ENCODE measurements at regions not wholly inside any gene's neighbourhood (a gene's known extent, or its start where the extent isn't known, plus 50 kb on each side); places are given as distances from the start of the nearest gene placed in this dataset.

DNA sequence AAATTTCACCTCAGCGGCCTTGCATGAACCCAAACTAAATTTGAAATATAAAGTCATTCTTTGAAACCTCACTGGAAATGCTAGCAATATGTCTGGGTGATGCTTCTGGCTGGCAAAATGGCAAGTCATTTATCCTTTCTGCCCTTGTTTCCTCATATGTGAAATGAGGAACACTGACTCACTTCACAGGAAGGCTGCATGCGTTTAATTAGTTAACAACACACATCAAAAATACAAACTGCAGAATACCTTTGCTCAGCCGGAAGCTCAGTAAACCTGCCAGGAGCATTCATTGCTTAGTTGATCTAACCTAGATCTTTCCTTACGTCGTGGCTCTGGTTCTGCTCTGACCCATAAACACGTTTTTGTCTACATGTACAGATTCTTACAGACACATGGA is 214.2 kb upstream of the ACVR2A start:
- Histone ChIP-seq H3K4me1 (ENCODE audit: control insufficient read depth in 1 of 2, insufficient read depth in 2 of 2, low read length in 2 of 2) (no peaks in the 10 kb centered on the region), H3K9me3 (ENCODE audit: control insufficient read depth in 1 of 2, low read length in 2 of 2) (no peaks in the 10 kb centered on the region), H3K4me3 (ENCODE audit: low read depth in 1 of 2, low read length in 2 of 2) (no peak overlapping the region), H3K27me3 (ENCODE audit: low read depth, low read length) (no peaks in the 10 kb centered on the region), H3K36me3 (ENCODE audit: control insufficient read depth in 1 of 2, insufficient read depth in 2 of 2, low read length in 2 of 2) (no peaks in the 10 kb centered on the region), H3K27ac (ENCODE audit: low read length) (no peak overlapping the region)

DNA sequence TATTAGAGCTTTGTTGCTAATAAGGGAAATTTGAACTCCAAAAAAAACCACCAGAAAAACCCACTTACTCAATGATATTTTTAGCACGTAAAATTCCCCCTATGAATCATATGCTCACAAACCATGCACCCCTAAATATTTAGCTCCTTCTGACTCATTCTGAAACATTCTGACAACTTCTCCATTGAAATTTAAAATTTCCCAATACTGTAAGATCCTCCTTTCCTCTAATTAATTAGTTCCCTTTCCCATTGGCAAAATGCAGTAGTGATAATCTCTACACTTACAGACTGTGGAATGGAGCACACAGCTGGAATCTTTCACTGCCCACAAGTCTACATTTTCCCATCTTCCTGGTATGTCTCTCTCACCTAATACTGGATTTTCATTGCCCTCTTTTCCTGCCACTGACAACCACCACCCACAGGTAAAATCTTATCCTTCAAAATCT is 215.8 kb upstream of the ACVR2A start:
- Histone ChIP-seq H3K27ac (ENCODE audit: low read length) (no peak overlapping the region), H3K27me3 (ENCODE audit: low read depth, low read length) (no peaks in the 10 kb centered on the region), H3K4me1 (ENCODE audit: control insufficient read depth in 1 of 2, insufficient read depth in 2 of 2, low read length in 2 of 2) (no peaks in the 10 kb centered on the region), H3K36me3 (ENCODE audit: control insufficient read depth in 1 of 2, insufficient read depth in 2 of 2, low read length in 2 of 2) (no peaks in the 10 kb centered on the region), H3K9me3 (ENCODE audit: control insufficient read depth in 1 of 2, low read length in 2 of 2) (no peaks in the 10 kb centered on the region), H3K4me3 (ENCODE audit: low read depth in 1 of 2, low read length in 2 of 2) (no peak overlapping the region)

DNA sequence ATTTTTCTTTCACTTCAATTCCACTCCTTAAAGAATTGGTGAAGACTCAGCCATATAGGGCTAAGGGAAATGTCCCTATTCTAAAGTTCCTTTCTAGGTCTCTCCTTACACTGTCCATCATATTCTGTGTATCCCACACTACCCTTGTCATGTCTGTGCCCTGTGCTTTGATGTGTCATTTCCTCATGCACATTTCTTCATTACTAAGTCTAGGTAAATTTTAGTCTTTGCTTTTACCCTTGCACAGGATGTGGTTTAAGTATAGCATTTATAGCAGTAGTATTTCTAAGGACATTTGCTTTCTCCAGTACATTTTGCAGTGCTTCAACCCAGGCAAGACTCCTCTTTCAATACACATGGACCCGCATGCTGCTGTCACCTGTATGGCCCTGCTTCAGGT is 221.5 kb upstream of the ACVR2A start:
- no peak overlapping the region for H3K4me3 ChIP-seq (ENCODE audit: low read depth in 1 of 2, low read length in 2 of 2)
- no peaks in the 10 kb centered on the region for H3K27me3 ChIP-seq (ENCODE audit: low read depth, low read length)
- no peaks in the 10 kb centered on the region for H3K9me3 ChIP-seq (ENCODE audit: control insufficient read depth in 1 of 2, low read length in 2 of 2)
- no peaks in the 10 kb centered on the region for H3K36me3 ChIP-seq (ENCODE audit: control insufficient read depth in 1 of 2, insufficient read depth in 2 of 2, low read length in 2 of 2)
- H3K4me1 ChIP-seq (ENCODE audit: control insufficient read depth in 1 of 2, insufficient read depth in 2 of 2, low read length in 2 of 2) = no peaks in the 10 kb centered on the region
- H3K27ac ChIP-seq (ENCODE audit: low read length) = no peak overlapping the region

DNA sequence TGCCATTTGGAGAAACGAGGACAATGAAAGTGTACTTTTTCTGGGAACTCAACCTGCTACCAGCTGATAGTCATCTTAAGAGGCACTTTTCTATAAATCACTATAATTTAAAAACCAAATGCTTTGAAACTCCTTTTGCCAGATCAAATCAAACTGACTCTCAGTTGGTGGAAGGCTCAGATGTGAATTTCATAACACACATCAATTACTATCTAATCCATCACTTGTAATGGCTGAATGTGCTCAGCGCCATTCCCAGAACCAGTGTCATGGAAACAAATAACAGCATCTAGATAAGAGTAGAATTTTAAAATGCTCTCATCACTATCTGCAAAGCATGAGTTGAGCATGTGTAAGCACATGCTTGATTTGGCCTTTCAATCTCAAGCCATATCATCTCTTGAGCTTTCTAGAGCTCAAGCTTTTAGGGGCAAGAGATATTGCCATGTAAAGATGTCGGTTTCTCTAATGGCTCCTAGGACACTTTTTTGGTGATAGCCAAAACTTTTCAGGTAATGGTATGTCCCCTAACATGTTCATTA is 223.1 kb upstream of the ACVR2A start:
- Histone ChIP-seq H3K4me1 (ENCODE audit: control insufficient read depth in 1 of 2, insufficient read depth in 2 of 2, low read length in 2 of 2) (no peaks in the 10 kb centered on the region), H3K27ac (ENCODE audit: low read length) (no peak overlapping the region), H3K36me3 (ENCODE audit: control insufficient read depth in 1 of 2, insufficient read depth in 2 of 2, low read length in 2 of 2) (no peaks in the 10 kb centered on the region), H3K27me3 (ENCODE audit: low read depth, low read length) (no peaks in the 10 kb centered on the region), H3K4me3 (ENCODE audit: low read depth in 1 of 2, low read length in 2 of 2) (no peak overlapping the region), H3K9me3 (ENCODE audit: control insufficient read depth in 1 of 2, low read length in 2 of 2) (no peaks in the 10 kb centered on the region)

DNA sequence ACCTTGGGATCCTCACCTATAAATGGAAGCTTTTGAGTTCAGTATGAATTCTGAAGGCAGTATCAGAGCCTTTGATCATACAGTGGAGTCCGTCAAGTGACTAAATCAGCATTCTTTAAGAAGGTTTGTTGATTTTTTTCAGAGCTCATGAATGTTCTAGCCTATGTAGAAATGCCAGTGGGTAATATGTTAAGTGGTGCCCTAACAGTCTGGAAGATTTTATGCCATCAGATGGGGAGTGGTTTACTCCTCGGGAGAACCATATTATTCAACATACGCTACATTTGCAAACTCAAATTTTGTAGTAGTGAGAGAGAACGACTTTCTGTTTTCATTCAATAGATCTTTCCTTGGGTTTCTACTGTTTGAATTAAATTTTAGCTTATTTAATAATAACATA is 225.0 kb upstream of the ACVR2A start:
- Histone ChIP-seq H3K4me1 (ENCODE audit: control insufficient read depth in 1 of 2, insufficient read depth in 2 of 2, low read length in 2 of 2) (peaks cover 0 to 5% of the 10 kb centered on the region in 2 donors), H3K9me3 (ENCODE audit: control insufficient read depth in 1 of 2, low read length in 2 of 2) (no peaks in the 10 kb centered on the region), H3K27me3 (ENCODE audit: low read depth, low read length) (no peaks in the 10 kb centered on the region)

DNA sequence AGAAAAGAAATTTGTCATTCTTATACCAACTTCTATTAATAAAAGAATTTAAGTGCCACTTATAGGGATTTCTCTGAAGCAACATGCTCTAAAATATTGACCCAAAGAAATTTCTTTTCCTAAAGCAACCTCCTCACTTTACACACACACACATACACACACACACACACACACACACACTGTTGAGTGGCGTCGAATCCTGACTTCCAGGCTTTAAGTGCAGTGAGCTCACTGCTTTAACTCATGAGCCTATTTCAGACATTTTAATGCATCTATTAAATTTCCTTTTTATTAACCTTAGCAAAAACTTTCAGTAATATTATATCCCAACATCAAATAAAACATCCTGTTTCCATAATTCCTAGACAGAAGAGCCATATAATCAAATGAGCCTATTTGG is 229.1 kb upstream of the ACVR2A start:
- no peak overlapping the region for H3K4me3 ChIP-seq (ENCODE audit: low read depth in 1 of 2, low read length in 2 of 2)
- no peaks in the 10 kb centered on the region for H3K9me3 ChIP-seq (ENCODE audit: control insufficient read depth in 1 of 2, low read length in 2 of 2)
- H3K27me3 ChIP-seq (ENCODE audit: low read depth, low read length) = no peaks in the 10 kb centered on the region
- H3K36me3 ChIP-seq (ENCODE audit: control insufficient read depth in 1 of 2, insufficient read depth in 2 of 2, low read length in 2 of 2) = no peaks in the 10 kb centered on the region
- H3K4me1 ChIP-seq (ENCODE audit: control insufficient read depth in 1 of 2, insufficient read depth in 2 of 2, low read length in 2 of 2) = peaks cover 0 to 5% of the 10 kb centered on the region in 2 donors
- no peak overlapping the region for H3K27ac ChIP-seq (ENCODE audit: low read length)

More for the DNA sequence above, 225.0 kb upstream of the ACVR2A start:
- H3K4me3 ChIP-seq (ENCODE audit: low read depth in 1 of 2, low read length in 2 of 2) = no peak overlapping the region
- no peak overlapping the region for H3K27ac ChIP-seq (ENCODE audit: low read length)
- no peaks in the 10 kb centered on the region for H3K36me3 ChIP-seq (ENCODE audit: control insufficient read depth in 1 of 2, insufficient read depth in 2 of 2, low read length in 2 of 2)

DNA sequence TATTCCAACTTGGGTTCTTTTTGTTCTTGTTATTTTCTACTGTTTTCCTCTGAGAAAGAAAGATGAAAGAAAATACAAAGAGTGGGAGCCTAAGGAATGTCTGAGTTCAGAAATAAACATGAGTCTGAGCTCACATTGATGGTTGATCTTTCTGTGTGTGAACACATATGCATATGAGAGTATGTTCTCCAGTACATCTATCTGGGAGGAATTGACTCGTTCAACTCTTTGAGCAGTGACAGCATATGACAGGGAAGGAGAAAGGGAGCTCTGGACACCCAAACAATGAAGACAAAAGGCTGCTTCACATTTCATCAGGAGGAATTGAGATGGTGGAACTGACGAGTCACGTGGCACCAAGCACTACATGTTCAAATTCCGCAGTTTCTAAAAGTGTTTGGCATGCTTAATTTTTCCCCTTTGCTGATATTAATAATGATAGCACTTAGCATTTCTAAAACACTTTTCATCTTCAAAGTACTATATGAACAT is 229.8 kb upstream of the ACVR2A start:
- H3K27me3 ChIP-seq (ENCODE audit: low read depth, low read length) = no peaks in the 10 kb centered on the region
- no peaks in the 10 kb centered on the region for H3K9me3 ChIP-seq (ENCODE audit: control insufficient read depth in 1 of 2, low read length in 2 of 2)
- H3K36me3 ChIP-seq (ENCODE audit: control insufficient read depth in 1 of 2, insufficient read depth in 2 of 2, low read length in 2 of 2) = no peaks in the 10 kb centered on the region
- H3K4me1 ChIP-seq (ENCODE audit: control insufficient read depth in 1 of 2, insufficient read depth in 2 of 2, low read length in 2 of 2) = peaks cover 0 to 5% of the 10 kb centered on the region in 2 donors
- no peak overlapping the region for H3K27ac ChIP-seq (ENCODE audit: low read length)
- H3K4me3 ChIP-seq (ENCODE audit: low read depth in 1 of 2, low read length in 2 of 2) = no peak overlapping the region

DNA sequence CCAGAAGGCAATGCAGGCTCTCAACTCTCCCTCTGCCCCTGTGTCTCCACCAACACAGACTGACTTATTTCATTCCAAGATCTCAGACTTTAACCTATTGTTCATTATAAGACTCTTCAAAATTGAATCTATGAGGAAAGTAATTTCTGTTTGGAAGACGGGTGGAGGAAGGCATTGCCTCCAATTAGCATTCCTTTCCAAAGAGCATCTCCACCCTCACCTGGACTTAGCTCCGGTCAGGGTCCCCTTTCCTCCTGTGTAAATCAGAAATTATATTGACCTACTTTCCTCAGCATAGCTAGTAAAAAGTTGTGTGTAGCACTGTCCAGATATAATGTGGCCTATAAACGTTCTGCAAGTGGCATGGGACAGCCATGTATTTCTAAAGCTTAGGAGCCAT is 230.4 kb upstream of the ACVR2A start:
- H3K9me3 ChIP-seq (ENCODE audit: control insufficient read depth in 1 of 2, low read length in 2 of 2) = no peaks in the 10 kb centered on the region
- H3K4me3 ChIP-seq (ENCODE audit: low read depth in 1 of 2, low read length in 2 of 2) = no peak overlapping the region
- H3K27me3 ChIP-seq (ENCODE audit: low read depth, low read length) = no peaks in the 10 kb centered on the region
- no peaks in the 10 kb centered on the region for H3K36me3 ChIP-seq (ENCODE audit: control insufficient read depth in 1 of 2, insufficient read depth in 2 of 2, low read length in 2 of 2)
- no peak overlapping the region for H3K27ac ChIP-seq (ENCODE audit: low read length)
- peaks cover 0 to 5% of the 10 kb centered on the region in 2 donors for H3K4me1 ChIP-seq (ENCODE audit: control insufficient read depth in 1 of 2, insufficient read depth in 2 of 2, low read length in 2 of 2)

DNA sequence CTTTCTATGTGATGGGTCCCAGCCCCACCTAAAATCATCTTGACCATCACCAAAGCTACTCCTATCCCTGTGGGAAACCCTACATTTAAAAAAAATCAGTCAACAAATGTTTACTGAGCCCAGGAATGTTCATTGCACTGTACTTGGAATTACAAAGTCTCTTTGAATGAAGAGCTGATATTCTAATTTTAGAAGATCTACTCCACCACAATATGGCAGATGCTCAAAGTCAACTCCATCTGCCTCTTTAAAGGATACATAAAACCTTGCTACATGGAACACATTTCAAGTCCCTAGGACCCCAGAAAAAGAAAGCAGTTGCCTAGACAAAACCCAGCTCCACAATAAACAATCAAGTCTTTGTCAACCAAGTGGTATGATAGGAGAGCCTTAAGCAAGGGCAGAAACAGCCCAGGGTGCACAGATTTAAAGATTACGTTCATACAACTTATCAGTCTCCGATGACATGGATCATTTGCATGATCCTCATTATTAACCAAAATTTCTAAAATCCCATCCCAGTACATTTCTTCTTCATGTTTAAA is 234.3 kb upstream of the ACVR2A start:
- no peaks in the 10 kb centered on the region for H3K36me3 ChIP-seq (ENCODE audit: control insufficient read depth in 1 of 2, insufficient read depth in 2 of 2, low read length in 2 of 2)
- no peaks in the 10 kb centered on the region for H3K9me3 ChIP-seq (ENCODE audit: control insufficient read depth in 1 of 2, low read length in 2 of 2)
- H3K4me1 ChIP-seq (ENCODE audit: control insufficient read depth in 1 of 2, insufficient read depth in 2 of 2, low read length in 2 of 2) = no peaks in the 10 kb centered on the region
- no peaks in the 10 kb centered on the region for H3K27me3 ChIP-seq (ENCODE audit: low read depth, low read length)
- no peak overlapping the region for H3K4me3 ChIP-seq (ENCODE audit: low read depth in 1 of 2, low read length in 2 of 2)
- H3K27ac ChIP-seq (ENCODE audit: low read length) = no peak overlapping the region

DNA sequence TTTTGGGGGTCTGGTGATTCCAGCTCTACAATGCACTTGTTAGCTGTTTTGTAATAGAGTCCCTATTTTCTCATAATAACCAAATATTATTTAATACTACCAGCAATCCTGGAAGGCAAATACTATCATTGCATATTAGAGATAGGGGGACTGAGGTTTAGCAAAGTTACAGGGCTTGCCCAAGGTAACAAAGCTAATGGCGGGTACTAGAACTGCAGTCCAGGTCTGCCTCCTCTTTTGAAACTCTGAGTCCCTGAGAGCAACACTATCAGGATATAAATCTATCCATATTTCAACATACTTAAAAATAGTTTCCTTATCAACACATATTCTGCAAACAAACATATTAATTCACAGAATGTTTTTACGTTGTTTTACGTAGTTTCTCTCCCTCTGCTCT is 235.5 kb upstream of the ACVR2A start:
- no peaks in the 10 kb centered on the region for H3K9me3 ChIP-seq (ENCODE audit: control insufficient read depth in 1 of 2, low read length in 2 of 2)

DNA sequence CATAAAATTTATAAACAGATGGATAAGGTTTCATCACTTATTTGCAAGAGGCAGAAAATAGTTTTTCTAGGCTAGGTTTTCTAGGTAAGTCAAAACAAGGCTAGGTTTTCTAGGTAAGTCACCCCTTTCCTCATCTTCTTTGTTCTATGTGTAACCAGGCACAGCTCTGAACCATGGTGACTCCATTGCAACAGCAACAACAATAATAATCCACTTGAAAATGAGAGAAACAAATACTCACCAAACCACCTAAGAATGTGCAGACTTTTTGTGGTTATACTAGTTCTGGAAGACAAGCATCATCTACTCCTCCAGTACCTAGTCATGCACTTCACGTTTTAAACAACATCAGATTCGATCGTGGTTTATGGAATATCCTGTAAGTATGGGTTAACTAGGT is 237.4 kb upstream of the ACVR2A start:
- Histone ChIP-seq H3K4me1 (ENCODE audit: control insufficient read depth in 1 of 2, insufficient read depth in 2 of 2, low read length in 2 of 2) (no peaks in the 10 kb centered on the region), H3K27me3 (ENCODE audit: low read depth, low read length) (no peaks in the 10 kb centered on the region), H3K27ac (ENCODE audit: low read length) (no peak overlapping the region), H3K4me3 (ENCODE audit: low read depth in 1 of 2, low read length in 2 of 2) (no peak overlapping the region), H3K9me3 (ENCODE audit: control insufficient read depth in 1 of 2, low read length in 2 of 2) (no peaks in the 10 kb centered on the region), H3K36me3 (ENCODE audit: control insufficient read depth in 1 of 2, insufficient read depth in 2 of 2, low read length in 2 of 2) (no peaks in the 10 kb centered on the region)

More for the DNA sequence above, 235.5 kb upstream of the ACVR2A start:
- no peak overlapping the region for H3K4me3 ChIP-seq (ENCODE audit: low read depth in 1 of 2, low read length in 2 of 2)
- no peak overlapping the region for H3K27ac ChIP-seq (ENCODE audit: low read length)
- no peaks in the 10 kb centered on the region for H3K36me3 ChIP-seq (ENCODE audit: control insufficient read depth in 1 of 2, insufficient read depth in 2 of 2, low read length in 2 of 2)
- no peaks in the 10 kb centered on the region for H3K27me3 ChIP-seq (ENCODE audit: low read depth, low read length)
- H3K4me1 ChIP-seq (ENCODE audit: control insufficient read depth in 1 of 2, insufficient read depth in 2 of 2, low read length in 2 of 2) = no peaks in the 10 kb centered on the region

DNA sequence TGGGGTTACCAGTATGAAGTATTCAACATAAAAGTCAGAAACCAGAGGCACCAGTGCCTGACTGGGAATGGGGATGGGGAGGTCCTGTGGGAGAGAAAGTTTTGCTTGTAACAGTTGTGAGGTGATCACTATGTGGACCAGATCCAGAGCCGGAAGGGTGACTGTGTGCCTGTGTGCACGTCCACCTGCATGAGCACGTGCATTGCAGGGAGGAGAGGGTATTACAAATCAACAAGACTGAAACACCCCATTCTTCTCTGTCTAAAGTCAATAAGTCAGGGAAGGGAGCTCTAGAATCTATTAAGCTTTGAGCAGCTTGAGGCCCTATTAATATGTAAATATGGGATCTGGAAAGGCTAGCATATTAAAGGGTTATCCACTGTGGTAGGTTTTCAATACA is 241.0 kb upstream of the ACVR2A start:
- Histone ChIP-seq H3K4me1 (ENCODE audit: control insufficient read depth in 1 of 2, insufficient read depth in 2 of 2, low read length in 2 of 2) (no peaks in the 10 kb centered on the region), H3K36me3 (ENCODE audit: control insufficient read depth in 1 of 2, insufficient read depth in 2 of 2, low read length in 2 of 2) (no peaks in the 10 kb centered on the region), H3K4me3 (ENCODE audit: low read depth in 1 of 2, low read length in 2 of 2) (no peak overlapping the region), H3K27me3 (ENCODE audit: low read depth, low read length) (no peaks in the 10 kb centered on the region), H3K27ac (ENCODE audit: low read length) (no peak overlapping the region), H3K9me3 (ENCODE audit: control insufficient read depth in 1 of 2, low read length in 2 of 2) (no peaks in the 10 kb centered on the region)

Data from muscle layer of duodenum (tissue), 2 donors.